ENCODE measurements at regions not wholly inside any gene's neighbourhood (a gene's known extent, or its start where the extent isn't known, plus 50 kb on each side); places are given as distances from the start of the nearest gene placed in this dataset.

- no peaks in the 10 kb centered on the region for H3K27me3 ChIP-seq (ENCODE audit: control insufficient read depth, insufficient read depth, low read length)
- in situ Hi-C loops (cut with HindIII; ENCODE audit: low pct_unique_long_range_greater_than_20kb, low sequenced_read_pairs) (no loop called here), intact Hi-C loops (cut with micrococcal nuclease; ENCODE audit: unreplicated experiment) (no loop called here)
- no peak overlapping the region for H3K27ac ChIP-seq (ENCODE audit: low read length)
- no peaks in the 10 kb centered on the region for H3K9me3 ChIP-seq (ENCODE audit: control insufficient read depth, insufficient read depth, low read depth, low read length)
- no peak for TF ChIP-seq SIN3A (IDR thresholded peaks at IDR 0.05; ENCODE audit: borderline replicate concordance, insufficient read depth, low read depth, low read length)
- TF ChIP-seq POLR2AphosphoS5 (IDR thresholded peaks at IDR 0.05; ENCODE audit: low read depth, low read length) = no peak
- TF ChIP-seq REST (IDR thresholded peaks at IDR 0.05; ENCODE audit: insufficient read depth in 1 of 2, low read depth in 2 of 2, low read length in 1 of 2) = no peak
- TF ChIP-seq CTCF (IDR thresholded peaks at IDR 0.05) = no peak
- TF ChIP-seq TCF7L2 (IDR thresholded peaks at IDR 0.05; ENCODE audit: low read depth, low read length) = no peak
- no TSS peak for BruUV-seq (replicated peaks)
- CTCF ChIA-PET = no interaction called here
- no peaks in the 10 kb centered on the region for H3K4me1 ChIP-seq (ENCODE audit: control insufficient read depth, insufficient read depth, low read length)
- POLR2A ChIA-PET = no interaction called here
- H3K4me3 ChIP-seq (ENCODE audit: low read depth in 2 of 2, low read length in 2 of 2) = no peak overlapping the region
- DNase-seq (ENCODE audit: low read depth, low spot score) (no peak), ATAC-seq (no peak)
- H3K36me3 ChIP-seq (ENCODE audit: control insufficient read depth, insufficient read depth, low read length) = no peaks in the 10 kb centered on the region
These were observed 494.7 kb downstream of the BCL11A start for GRCh38 chr2:60058781-60059180.

GRCh38 chr2:60054571-60055340, 498.7 kb downstream of the BCL11A start:
- DNase-seq (ENCODE audit: low read depth, low spot score) = no peak
- no peak for TF ChIP-seq CTCF (IDR thresholded peaks at IDR 0.05)
- no peak for TF ChIP-seq TCF7L2 (IDR thresholded peaks at IDR 0.05; ENCODE audit: low read depth, low read length)
- no peak for TF ChIP-seq REST (IDR thresholded peaks at IDR 0.05; ENCODE audit: insufficient read depth in 1 of 2, low read depth in 2 of 2, low read length in 1 of 2)
- no peak for TF ChIP-seq SIN3A (IDR thresholded peaks at IDR 0.05; ENCODE audit: borderline replicate concordance, insufficient read depth, low read depth, low read length)
- TF ChIP-seq POLR2AphosphoS5 (IDR thresholded peaks at IDR 0.05; ENCODE audit: low read depth, low read length) = no peak
- H3K4me3 ChIP-seq (ENCODE audit: low read depth in 2 of 2, low read length in 2 of 2) = no peak overlapping the region
- no peaks in the 10 kb centered on the region for H3K4me1 ChIP-seq (ENCODE audit: control insufficient read depth, insufficient read depth, low read length)
- intact Hi-C loops (cut with micrococcal nuclease; ENCODE audit: unreplicated experiment) = no loop called here
- no peak for ATAC-seq
- CTCF ChIA-PET = no interaction called here
- H3K27me3 ChIP-seq (ENCODE audit: control insufficient read depth, insufficient read depth, low read length) = no peaks in the 10 kb centered on the region
- no peaks in the 10 kb centered on the region for H3K9me3 ChIP-seq (ENCODE audit: control insufficient read depth, insufficient read depth, low read depth, low read length)
- POLR2A ChIA-PET = no interaction called here
- H3K27ac ChIP-seq (ENCODE audit: low read length) = no peak overlapping the region
- in situ Hi-C loops (cut with HindIII; ENCODE audit: low pct_unique_long_range_greater_than_20kb, low sequenced_read_pairs) = no loop called here
- no TSS peak for BruUV-seq (replicated peaks)
- no peaks in the 10 kb centered on the region for H3K36me3 ChIP-seq (ENCODE audit: control insufficient read depth, insufficient read depth, low read length)
